GM20000 (cell line): ENCODE measurements at regions not wholly inside any gene's neighbourhood (a gene's known extent, or its start where the extent isn't known, plus 50 kb on each side); places are given as distances from the start of the nearest gene placed in this dataset.

Experiments
- DNase-seq: peaks from one replicate; pipeline ENCODE4 v3.0.0; 2012; ENCODE audit warnings: low spot score
- CTCF ChIP-seq: IDR thresholded peaks from 2 replicates; pipeline ENCODE4 v1.5.1; 2012; ENCODE audit warnings: mild to moderate bottlenecking, control low read depth; ENCODE audit errors: extremely low read depth, missing control alignments

- no peak for TF ChIP-seq CTCF
- no peak for DNase-seq
Measured at GRCh38 chr1:115408533-115408932, 70.5 kb upstream of the NGF start.

- no peak for TF ChIP-seq CTCF
- DNase-seq: no peak
Measured at GRCh38 chr1:115404911-115405310, 66.9 kb upstream of the NGF start.

- DNase-seq: no peak
- TF ChIP-seq CTCF: no peak
Measured at GRCh38 chr1:115402753-115403184, 64.7 kb upstream of the NGF start.

DNA sequence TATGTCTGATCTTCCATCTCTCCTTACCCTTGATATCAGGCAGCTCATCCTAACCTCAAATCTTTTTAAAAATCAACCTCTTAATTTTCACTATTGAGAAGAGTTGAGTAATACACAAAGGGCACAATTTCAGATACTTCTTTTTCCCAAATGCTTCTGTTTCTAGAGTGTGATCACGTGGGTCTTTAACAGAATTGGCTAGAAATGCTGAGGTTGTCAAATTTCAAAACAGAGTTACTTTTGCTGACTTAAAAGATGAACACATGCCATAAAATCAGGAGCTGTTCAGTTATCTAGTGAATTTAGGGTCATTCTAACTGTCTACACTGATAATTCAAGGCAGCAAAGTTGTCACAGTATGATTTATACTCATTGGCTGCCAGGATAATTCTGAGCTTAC lies 63.6 kb upstream of the NGF start:
- DNase-seq: no peak
- no peak for TF ChIP-seq CTCF

DNA sequence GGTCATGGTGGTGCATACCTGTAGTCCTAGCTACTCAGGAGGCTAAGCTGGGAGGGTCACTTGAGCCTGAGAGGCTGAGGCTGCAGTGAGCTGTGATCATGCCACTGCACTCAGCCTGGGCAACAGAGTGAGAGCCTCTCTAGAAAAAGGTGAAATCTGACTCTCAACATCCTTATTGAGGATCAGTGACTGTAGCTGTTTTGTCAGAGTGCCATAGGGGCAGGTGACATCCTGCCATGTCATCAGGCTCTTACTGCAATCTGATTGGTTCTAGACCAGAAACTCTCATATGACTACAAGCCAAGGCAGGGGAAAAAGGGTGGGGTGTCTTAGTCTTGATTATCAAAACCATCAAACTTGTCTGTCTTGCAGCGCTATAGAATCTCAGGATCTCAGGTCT lies 62.8 kb upstream of the NGF start:
- TF ChIP-seq CTCF: no peak
- no peak for DNase-seq

DNA sequence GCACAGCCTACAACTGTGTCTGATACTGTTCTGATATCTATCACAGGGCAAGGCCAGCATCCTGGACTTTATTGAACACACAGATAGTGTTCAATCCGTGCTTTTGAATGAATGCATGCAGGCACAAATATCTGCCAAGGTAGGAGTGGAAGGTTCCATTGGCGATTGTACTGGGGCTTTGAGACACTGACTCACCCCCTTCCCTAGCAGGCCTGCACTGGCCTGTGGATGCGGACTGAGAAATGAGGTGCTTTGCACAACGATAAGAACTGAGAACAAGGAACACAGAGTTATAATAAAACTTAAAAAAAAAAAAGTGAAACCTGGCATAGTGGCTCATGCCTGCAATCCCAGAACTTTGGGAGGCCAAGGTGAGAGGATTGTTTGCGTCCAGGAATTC lies 62.4 kb upstream of the NGF start:
- no peak for DNase-seq
- no peak for TF ChIP-seq CTCF

DNA sequence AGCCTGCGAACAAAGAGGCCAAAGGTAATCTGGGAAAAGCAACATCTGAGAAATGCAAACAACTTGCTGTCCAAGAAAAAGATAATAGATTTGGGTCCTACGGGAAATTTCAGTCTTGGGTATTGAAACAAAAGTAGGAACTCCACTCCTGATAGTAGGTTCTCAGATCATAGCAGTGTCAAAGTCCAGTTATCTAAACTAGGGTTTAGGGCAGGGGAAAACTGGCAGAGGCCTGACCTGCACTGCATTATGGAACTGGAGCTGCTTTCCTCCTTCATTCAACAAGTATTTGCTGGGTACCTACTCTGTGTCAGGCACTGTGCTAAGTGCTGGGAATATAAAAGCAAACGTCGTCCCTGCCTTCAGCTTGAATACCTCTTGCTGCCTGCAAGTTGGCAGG lies 60.7 kb upstream of the NGF start:
- no peak for TF ChIP-seq CTCF
- no peak for DNase-seq
